IPS DF 6.9 (cell line): ENCODE measurements at regions not wholly inside any gene's neighbourhood (a gene's known extent, or its start where the extent isn't known, plus 50 kb on each side); places are given as distances from the start of the nearest gene placed in this dataset.
"Not testable (repeated sequence)": the region's sequence is repeated elsewhere in the genome, so short reads cannot be mapped to it uniquely, and the experiment has no call there.

Experiments used
- DNase-seq: peaks from one replicate; pipeline ENCODE4 v3.0.0-alpha.2; 2013; ENCODE audit warnings: low read depth, low spot score
- H3K27ac ChIP-seq: one replicate; pipeline ENCODE4 v1.5.1; 2013; ENCODE audit warnings: low read length, control low read depth
- H3K27me3 ChIP-seq: 2 replicates; pipeline ENCODE4 v1.6.1; 2013; ENCODE audit warnings: mild to moderate bottlenecking, low read length; ENCODE audit not compliant: control insufficient read depth, insufficient read depth
- H3K36me3 ChIP-seq: 2 replicates; pipeline ENCODE4 v1.6.1; 2013; ENCODE audit warnings: low read length; ENCODE audit not compliant: control insufficient read depth, insufficient read depth
- H3K4me1 ChIP-seq: 2 replicates; pipeline ENCODE4 v1.6.1; 2013; ENCODE audit warnings: low read length; ENCODE audit not compliant: control insufficient read depth, insufficient read depth
- H3K4me3 ChIP-seq: 2 replicates; pipeline ENCODE4 v1.5.1; 2013; ENCODE audit warnings: mild to moderate bottlenecking, low read length
- H3K9me3 ChIP-seq: 2 replicates; pipeline ENCODE4 v1.6.1; 2013; ENCODE audit warnings: low read length, inconsistent platforms; ENCODE audit not compliant: control insufficient read depth, insufficient read depth
- whole genome bisulfite sequencing: extraction: QIAGEN DNeasy Blood & Tissue Kit; methylation state at CpG from one replicate; pipeline ENCODE4 v1.1.7; 2013; ENCODE audit warnings: mixed read lengths, missing lambda C conversion rate; ENCODE audit not compliant: insufficient read length, insufficient coverage; 5-methylcytosine and 5-hydroxymethylcytosine counted together

DNA sequence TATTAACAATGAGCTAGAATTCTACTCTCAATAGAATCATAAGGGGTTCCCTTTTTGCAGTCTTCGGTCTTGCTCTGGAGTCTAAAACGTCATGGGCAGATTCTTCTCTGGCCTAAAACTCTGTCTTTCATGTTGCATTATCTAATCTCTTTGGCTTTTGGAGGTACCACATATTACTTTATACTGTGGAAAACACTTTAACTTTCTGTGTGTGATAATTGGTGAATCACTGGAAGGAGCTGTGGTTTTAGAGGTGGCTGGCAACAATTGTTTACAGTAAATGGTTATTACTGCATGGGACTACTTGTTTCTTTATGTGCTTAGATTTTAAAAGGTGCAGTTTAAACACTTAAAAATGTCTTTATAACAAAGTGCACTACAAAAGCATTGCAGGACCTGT, 414.3 kb downstream of the TMEM135 start:
- not testable (repeated sequence) for H3K4me3 ChIP-seq, H3K9me3 ChIP-seq, DNase-seq, H3K27ac ChIP-seq, H3K4me1 ChIP-seq, H3K36me3 ChIP-seq, H3K27me3 ChIP-seq
- no CpG with 5 or more reads among the region's 2 CpGs for WGBS

- DNase-seq, result no peak
- Histone ChIP-seq H3K36me3 (no peaks in the 10 kb centered on the region), H3K27me3 (no peaks in the 10 kb centered on the region), H3K4me1 (no peaks in the 10 kb centered on the region), H3K4me3 (no peak overlapping the region), H3K9me3 (no peaks in the 10 kb centered on the region), H3K27ac (no peak overlapping the region)
- WGBS, result no CpG with 5 or more reads among the region's 6 CpGs
Measured at GRCh38 chr11:87451395-87451794, 413.7 kb downstream of the TMEM135 start.

- WGBS, result no CpG with 5 or more reads among the region's 2 CpGs
- DNase-seq, result no peak
- Histone ChIP-seq H3K4me1 (no peaks in the 10 kb centered on the region), H3K36me3 (no peaks in the 10 kb centered on the region), H3K27me3 (no peaks in the 10 kb centered on the region), H3K9me3 (no peaks in the 10 kb centered on the region), H3K4me3 (no peak overlapping the region), H3K27ac (no peak overlapping the region)
Measured at GRCh38 chr11:87447606-87448005, 409.9 kb downstream of the TMEM135 start.

- H3K27me3 ChIP-seq, result no peaks in the 10 kb centered on the region
- no peak overlapping the region for H3K4me3 ChIP-seq
- H3K4me1 ChIP-seq, result no peaks in the 10 kb centered on the region
- no CpG with 5 or more reads among the region's 1 CpG for WGBS
- H3K9me3 ChIP-seq, result no peaks in the 10 kb centered on the region
- no peak overlapping the region for H3K27ac ChIP-seq
- DNase-seq, result no peak
- no peaks in the 10 kb centered on the region for H3K36me3 ChIP-seq
Measured at GRCh38 chr11:87444993-87445392, 407.3 kb downstream of the TMEM135 start.

GRCh38 chr11:87443707-87444106, 406.0 kb downstream of the TMEM135 start:
- Histone ChIP-seq H3K9me3 (no peaks in the 10 kb centered on the region), H3K27ac (no peak overlapping the region), H3K4me3 (no peak overlapping the region), H3K27me3 (no peaks in the 10 kb centered on the region), H3K36me3 (no peaks in the 10 kb centered on the region), H3K4me1 (no peaks in the 10 kb centered on the region)
- no CpG with 5 or more reads among the region's 2 CpGs for WGBS
- no peak for DNase-seq

DNA sequence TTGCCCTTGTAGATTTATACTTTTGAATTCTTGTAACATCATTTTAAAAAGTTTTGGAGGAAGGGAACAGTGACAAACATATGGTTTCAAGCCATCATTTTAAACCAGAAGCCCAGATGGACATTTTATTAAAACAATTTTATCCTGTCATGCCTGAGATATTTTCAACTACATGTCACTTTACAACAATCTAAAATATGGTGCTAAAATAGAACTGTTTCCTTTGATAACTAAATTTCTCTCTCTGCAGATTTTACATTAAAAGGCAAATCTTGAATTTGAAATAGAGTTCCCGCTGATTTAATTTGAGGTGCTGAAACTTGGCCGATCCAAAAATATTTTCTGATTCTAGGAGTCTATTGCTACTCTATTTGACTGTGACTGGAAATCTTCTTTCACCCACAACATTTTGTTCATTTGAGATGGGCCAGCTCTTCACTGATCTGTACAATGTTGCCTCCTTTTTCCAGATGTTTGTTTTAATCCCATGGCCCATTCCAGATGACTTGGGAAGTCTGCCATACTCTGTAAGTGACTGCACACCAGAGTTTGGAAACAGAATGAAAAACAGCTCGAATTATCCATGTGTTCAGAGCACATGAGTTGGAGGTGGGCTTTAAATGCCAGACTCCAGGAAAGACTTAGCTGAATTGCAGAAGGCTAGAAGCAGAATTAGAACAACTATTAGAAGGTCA, 402.5 kb downstream of the TMEM135 start:
- no peak for DNase-seq
- Histone ChIP-seq H3K4me3 (no peak overlapping the region), H3K27ac (no peak overlapping the region), H3K36me3 (no peaks in the 10 kb centered on the region), H3K4me1 (no peaks in the 10 kb centered on the region), H3K27me3 (no peaks in the 10 kb centered on the region), H3K9me3 (no peaks in the 10 kb centered on the region)
- no CpG with 5 or more reads among the region's 3 CpGs for WGBS

- H3K36me3 ChIP-seq, result no peaks in the 10 kb centered on the region
Measured at GRCh38 chr11:87438416-87438815, 400.7 kb downstream of the TMEM135 start.

DNA sequence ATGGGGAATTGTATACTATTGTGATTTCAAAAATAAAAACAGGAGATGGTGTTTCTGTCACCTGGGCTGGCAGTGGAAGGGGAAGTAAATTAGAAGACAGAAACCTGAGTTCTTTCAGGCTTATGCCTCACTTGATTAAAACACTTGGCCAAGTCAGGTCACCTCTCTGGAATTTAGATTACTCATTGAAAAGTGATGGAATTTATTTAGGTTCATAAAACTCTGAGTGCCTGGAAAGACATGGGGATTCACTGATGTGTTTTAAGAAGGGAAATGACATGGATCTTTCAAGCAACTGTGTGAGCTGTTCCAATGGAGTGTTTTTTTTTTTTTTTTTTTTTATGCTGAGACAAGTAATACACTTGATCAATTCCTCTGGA, 400.1 kb downstream of the TMEM135 start:
- H3K27me3 ChIP-seq, result no peaks in the 10 kb centered on the region
- no peak for DNase-seq
- no peaks in the 10 kb centered on the region for H3K9me3 ChIP-seq
- H3K4me1 ChIP-seq, result no peaks in the 10 kb centered on the region
- no peak overlapping the region for H3K4me3 ChIP-seq
- no peaks in the 10 kb centered on the region for H3K36me3 ChIP-seq
- H3K27ac ChIP-seq, result no peak overlapping the region

More at GRCh38 chr11:87438416-87438815, 400.7 kb downstream of the TMEM135 start:
- H3K27ac ChIP-seq, result no peak overlapping the region
- H3K27me3 ChIP-seq, result no peaks in the 10 kb centered on the region
- H3K4me1 ChIP-seq, result no peaks in the 10 kb centered on the region
- no peak overlapping the region for H3K4me3 ChIP-seq
- no peak for DNase-seq
- no CpG with 5 or more reads among the region's 1 CpG for WGBS
- H3K9me3 ChIP-seq, result no peaks in the 10 kb centered on the region

- no peak for DNase-seq
- Histone ChIP-seq H3K27me3 (no peaks in the 10 kb centered on the region), H3K9me3 (no peaks in the 10 kb centered on the region), H3K4me3 (no peak overlapping the region), H3K27ac (no peak overlapping the region), H3K4me1 (no peaks in the 10 kb centered on the region), H3K36me3 (no peaks in the 10 kb centered on the region)
- no CpG with 5 or more reads among the region's 5 CpGs for WGBS
Measured at GRCh38 chr11:87437133-87437843, 399.6 kb downstream of the TMEM135 start.

GRCh38 chr11:87432022-87432421, 394.3 kb downstream of the TMEM135 start:
- H3K4me3 ChIP-seq, result no peak overlapping the region
- no peaks in the 10 kb centered on the region for H3K27me3 ChIP-seq
- no peaks in the 10 kb centered on the region for H3K36me3 ChIP-seq
- no peaks in the 10 kb centered on the region for H3K4me1 ChIP-seq
- WGBS, result no CpG with 5 or more reads among the region's 4 CpGs
- no peaks in the 10 kb centered on the region for H3K9me3 ChIP-seq
- H3K27ac ChIP-seq, result no peak overlapping the region
- no peak for DNase-seq

- H3K4me1 ChIP-seq, result no peaks in the 10 kb centered on the region
- DNase-seq, result no peak
- no peaks in the 10 kb centered on the region for H3K36me3 ChIP-seq
- no peak overlapping the region for H3K4me3 ChIP-seq
- no peaks in the 10 kb centered on the region for H3K9me3 ChIP-seq
- no CpG with 5 or more reads among the region's 2 CpGs for WGBS
- H3K27ac ChIP-seq, result no peak overlapping the region
- no peaks in the 10 kb centered on the region for H3K27me3 ChIP-seq
Measured at GRCh38 chr11:87431392-87431791, 393.7 kb downstream of the TMEM135 start.
